GM12878 (cell line): ENCODE measurements at regions not wholly inside any gene's neighbourhood (a gene's known extent, or its start where the extent isn't known, plus 50 kb on each side); places are given as distances from the start of the nearest gene placed in this dataset.

ENCODE experiments used
- ATAC-seq: fragments of 200-7000 bp; cut with Tn5 transposase; 3 replicates; pipeline ENCODE4 v1.9.1; 2020; ENCODE audit warnings: mild to moderate bottlenecking, moderate library complexity
- BruUV-seq: library from RNA; stranded (reverse); fragments of 400-500 nt; replicated peaks from 2 replicates; lab custom pipeline; 2021; lab: Mats Ljungman, UMichigan
- CTCF ChIA-PET: fragments of 300-600 bp; sonication (Branson Sonifier 250); formaldehyde crosslinking; extraction: SDS; loops from one replicate; lab custom pipeline; 2021; ENCODE audit warnings: inconsistent platforms; lab: Yijun Ruan, JAX
- POLR2A ChIA-PET: fragments of 350-600 bp; formaldehyde crosslinking; extraction: SDS; loops from one replicate; lab custom pipeline; 2021; ENCODE audit warnings: inconsistent platforms; lab: Charles Lee
- RAD21 ChIA-PET: fragments of 300-600 bp; sonication (Branson Sonifier 250); formaldehyde crosslinking; loops from one replicate; lab custom pipeline; 2023; ENCODE audit warnings: antibody characterized with exemption; ENCODE audit not compliant: unreplicated experiment; lab: Charles Lee
- SMC1A ChIA-PET: fragments of 300-600 bp; sonication (Branson Sonifier 250); formaldehyde crosslinking; loops from one replicate; lab custom pipeline; 2023; ENCODE audit not compliant: unreplicated experiment, uncharacterized antibody; lab: Charles Lee
- DNase-seq: peaks from one replicate; pipeline ENCODE4 v3.0.0-alpha.2; 2011; ENCODE audit warnings: low read depth, low spot score
- FAIRE-seq: peaks from 3 replicates; lab custom pipeline; 2011; peaks lifted over from hg19 to GRCh38; lab: Jason Lieb, UNC
- H2AFZ ChIP-seq: 2 replicates; pipeline ENCODE4 v1.6.0; 2011; ENCODE audit warnings: low read depth, low read length, control low read depth; ENCODE audit not compliant: control insufficient read depth
- H3K27ac ChIP-seq: 2 replicates; pipeline ENCODE4 v1.5.1; 2011; ENCODE audit warnings: control low read depth; ENCODE audit not compliant: control insufficient read depth, insufficient read depth
- H3K27me3 ChIP-seq, 2 experiments: replicated peaks in 1 of 2; 2 replicates each; pipeline versions ENCODE4 v1.6.0 to v1.6.1; 2011; ENCODE audit warnings: low read length in 1 of 2; ENCODE audit not compliant: control insufficient read depth in 2 of 2, insufficient read depth in 2 of 2
- H3K36me3 ChIP-seq, 2 experiments: 2 replicates each; pipeline ENCODE4 v1.5.1; 2011; ENCODE audit warnings: low read length in 1 of 2; ENCODE audit not compliant: control insufficient read depth in 2 of 2, insufficient read depth in 2 of 2
- H3K4me1 ChIP-seq: 2 replicates; pipeline ENCODE4 v1.6.1; 2011; ENCODE audit warnings: mild to moderate bottlenecking, low read length, moderate library complexity, mixed read lengths; ENCODE audit not compliant: control insufficient read depth, insufficient read depth
- H3K4me2 ChIP-seq: 2 replicates; pipeline ENCODE4 v1.6.0; 2011; ENCODE audit warnings: control low read depth; ENCODE audit not compliant: control insufficient read depth, insufficient read depth
- H3K4me3 ChIP-seq: fragments of 200-600 bp; sonication (generic); 2 replicates; pipeline ENCODE4 v1.5.1; 2016
- H3K79me2 ChIP-seq: 2 replicates; pipeline ENCODE4 v1.6.0; 2011; ENCODE audit warnings: low read length; ENCODE audit not compliant: control insufficient read depth, insufficient read depth
- H3K9ac ChIP-seq: 2 replicates; pipeline ENCODE4 v1.8.0; 2011; ENCODE audit warnings: low read length, control low read depth, mixed read lengths; ENCODE audit not compliant: control insufficient read depth, insufficient read depth
- H3K9me3 ChIP-seq: replicated peaks from 3 replicates; pipeline ENCODE4 v1.5.1; 2011; ENCODE audit warnings: mild to moderate bottlenecking, low read length; ENCODE audit not compliant: control insufficient read depth, insufficient read depth
- H4K20me1 ChIP-seq: 2 replicates; pipeline ENCODE4 v1.6.0; 2011; ENCODE audit not compliant: control insufficient read depth, insufficient read depth
- CEBPB ChIP-seq, 2 experiments: fragments of 150-350 bp in 1 of 2; IDR thresholded peaks; 2 replicates each; pipeline ENCODE4 v1.6.1; 2012 to 2014; ENCODE audit warnings: low read depth in 2 of 2, low read length in 2 of 2, borderline replicate concordance in 1 of 2, inconsistent platforms in 1 of 2
- EP300 ChIP-seq, 2 experiments: fragments of 150-350 bp in 1 of 2; IDR thresholded peaks; 2 replicates each; pipeline ENCODE4 v1.6.1; 2011 to 2012; ENCODE audit warnings: low read depth in 2 of 2, low read length in 2 of 2, borderline replicate concordance in 1 of 2, improper control_type of control experiment in 1 of 2, inconsistent platforms in 1 of 2; ENCODE audit not compliant: control insufficient read depth in 1 of 2
- STAT3 ChIP-seq: IDR thresholded peaks from 2 replicates; pipeline ENCODE4 v1.6.1; 2011; ENCODE audit warnings: low read depth, low read length, improper control_type of control experiment
- ZNF207 ChIP-seq: fragments of 450-650 bp; IDR thresholded peaks from 2 replicates; pipeline ENCODE4 v1.6.1; 2014; ENCODE audit warnings: antibody characterized with exemption, mild to moderate bottlenecking, borderline replicate concordance
- WGBS: methylation state at CpG from one replicate; pipeline ENCODE4 v1.1.6; 2016; ENCODE audit warnings: low lambda C conversion rate; ENCODE audit not compliant: insufficient replicate concordance, insufficient coverage; ENCODE audit errors: missing lambda C conversion rate; 5-methylcytosine and 5-hydroxymethylcytosine counted together
- in situ Hi-C: fragments of 300-500 bp; cut with MboI; formaldehyde crosslinking; loops from 9 replicates; pipeline ENCODE4 v1.14.3; 2018; ENCODE audit warnings: mixed read lengths
- intact Hi-C: fragments of 100-400 bp; cut with micrococcal nuclease; formaldehyde crosslinking; loops from one replicate; pipeline ENCODE4 v1.14.2; 2022; ENCODE audit not compliant: unreplicated experiment
- TF ChIP-seq, protein P1 (sequence below): fragments of 450-650 bp; IDR thresholded peaks from 2 replicates; pipeline ENCODE4 v1.6.1; 2018; ENCODE audit warnings: mild to moderate bottlenecking, low read depth, moderate library complexity; ENCODE audit not compliant: partially characterized antibody
- TF ChIP-seq, protein P2 (sequence below): fragments of 450-650 bp; IDR thresholded peaks from 2 replicates; pipeline ENCODE4 v1.6.1; 2016; ENCODE audit warnings: mild to moderate bottlenecking

DNA sequence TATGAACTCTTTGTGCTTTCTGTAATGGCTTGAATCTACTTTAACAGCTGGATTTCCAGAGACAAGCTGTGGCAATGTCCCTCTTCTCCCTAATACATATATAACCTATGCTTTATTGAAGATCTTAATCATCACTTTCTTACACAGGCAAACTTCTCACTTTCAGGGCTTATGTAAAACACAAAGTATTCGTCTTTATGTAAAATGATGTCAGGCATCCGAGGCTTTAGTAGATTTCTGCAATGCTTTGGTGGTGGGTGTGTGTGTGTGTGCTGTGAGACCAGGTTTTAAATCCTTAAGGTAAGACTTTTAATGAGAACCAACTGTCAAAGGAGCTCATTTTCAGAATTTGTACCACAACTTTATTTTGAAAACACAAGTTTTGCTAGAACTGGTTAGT, 70.0 kb upstream of the HMGA2 start:
- no peak overlapping the region for H2AFZ ChIP-seq
- DNase-seq (no peak), ATAC-seq (no peak), FAIRE-seq (no peak)
- H3K36me3 ChIP-seq = no peaks in the 10 kb centered on the region
- H3K9ac ChIP-seq = no peak overlapping the region
- in situ Hi-C loops (loop anchor here (10.0 kb wide), 1 partner anchor 321 kb away; no protein-coding TSS in a partner anchor), intact Hi-C loops (no loop called here)
- H3K4me3 ChIP-seq = no peak overlapping the region
- 13% methylated on average over 2 of the region's 2 CpGs for WGBS
- H3K27ac ChIP-seq = no peak overlapping the region
- ChIA-PET RAD21 (interaction anchor here (1.0 kb wide), 1 partner anchor 27 kb away, joined by 3 read pairs; no protein-coding TSS in a partner anchor), POLR2A (no interaction called here), SMC1A (no interaction called here), CTCF (interaction anchor here (0.6 kb wide), 1 partner anchor 58 kb away, joined by 3 read pairs; no protein-coding TSS in a partner anchor)
- peaks cover under 1% of the 10 kb centered on the region for H3K9me3 ChIP-seq
- H3K4me2 ChIP-seq = no peak overlapping the region
- H3K27me3 ChIP-seq = no peaks in the 10 kb centered on the region
- H4K20me1 ChIP-seq = no peaks in the 10 kb centered on the region
- BruUV-seq = no TSS peak
- TF ChIP-seq CEBPB (IDR thresholded peaks at IDR 0.05; ENCODE audit: borderline replicate concordance in 1 of 2, low read depth in 2 of 2, low read length in 2 of 2) = no peak
- TF ChIP-seq EP300 (IDR thresholded peaks at IDR 0.05; ENCODE audit: borderline replicate concordance in 1 of 2, control insufficient read depth in 1 of 2, low read depth in 2 of 2, low read length in 2 of 2) = no peak
- TF ChIP-seq, protein P1, sequence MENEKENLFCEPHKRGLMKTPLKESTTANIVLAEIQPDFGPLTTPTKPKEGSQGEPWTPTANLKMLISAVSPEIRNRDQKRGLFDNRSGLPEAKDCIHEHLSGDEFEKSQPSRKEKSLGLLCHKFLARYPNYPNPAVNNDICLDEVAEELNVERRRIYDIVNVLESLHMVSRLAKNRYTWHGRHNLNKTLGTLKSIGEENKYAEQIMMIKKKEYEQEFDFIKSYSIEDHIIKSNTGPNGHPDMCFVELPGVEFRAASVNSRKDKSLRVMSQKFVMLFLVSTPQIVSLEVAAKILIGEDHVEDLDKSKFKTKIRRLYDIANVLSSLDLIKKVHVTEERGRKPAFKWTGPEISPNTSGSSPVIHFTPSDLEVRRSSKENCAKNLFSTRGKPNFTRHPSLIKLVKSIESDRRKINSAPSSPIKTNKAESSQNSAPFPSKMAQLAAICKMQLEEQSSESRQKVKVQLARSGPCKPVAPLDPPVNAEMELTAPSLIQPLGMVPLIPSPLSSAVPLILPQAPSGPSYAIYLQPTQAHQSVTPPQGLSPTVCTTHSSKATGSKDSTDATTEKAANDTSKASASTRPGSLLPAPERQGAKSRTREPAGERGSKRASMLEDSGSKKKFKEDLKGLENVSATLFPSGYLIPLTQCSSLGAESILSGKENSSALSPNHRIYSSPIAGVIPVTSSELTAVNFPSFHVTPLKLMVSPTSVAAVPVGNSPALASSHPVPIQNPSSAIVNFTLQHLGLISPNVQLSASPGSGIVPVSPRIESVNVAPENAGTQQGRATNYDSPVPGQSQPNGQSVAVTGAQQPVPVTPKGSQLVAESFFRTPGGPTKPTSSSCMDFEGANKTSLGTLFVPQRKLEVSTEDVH = no peak
- TF ChIP-seq, protein P2, sequence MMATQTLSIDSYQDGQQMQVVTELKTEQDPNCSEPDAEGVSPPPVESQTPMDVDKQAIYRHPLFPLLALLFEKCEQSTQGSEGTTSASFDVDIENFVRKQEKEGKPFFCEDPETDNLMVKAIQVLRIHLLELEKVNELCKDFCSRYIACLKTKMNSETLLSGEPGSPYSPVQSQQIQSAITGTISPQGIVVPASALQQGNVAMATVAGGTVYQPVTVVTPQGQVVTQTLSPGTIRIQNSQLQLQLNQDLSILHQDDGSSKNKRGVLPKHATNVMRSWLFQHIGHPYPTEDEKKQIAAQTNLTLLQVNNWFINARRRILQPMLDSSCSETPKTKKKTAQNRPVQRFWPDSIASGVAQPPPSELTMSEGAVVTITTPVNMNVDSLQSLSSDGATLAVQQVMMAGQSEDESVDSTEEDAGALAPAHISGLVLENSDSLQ = no peak
- no peak for TF ChIP-seq ZNF207
- TF ChIP-seq STAT3 = no peak
- no peaks in the 10 kb centered on the region for H3K79me2 ChIP-seq
- H3K4me1 ChIP-seq = peaks cover 24% of the 10 kb centered on the region
